Immature natural killer cell (primary cell): ENCODE measurements at regions not wholly inside any gene's neighbourhood (a gene's known extent, or its start where the extent isn't known, plus 50 kb on each side); places are given as distances from the start of the nearest gene placed in this dataset.

ENCODE experiments used
- DNase-seq, 3 donors: peaks; one replicate each; pipeline ENCODE4 v3.0.0; 2022; ENCODE audit warnings: mixed read lengths in 1 of 3
- H3K27ac Mint-ChIP-seq, 6 donors: one replicate each; pipeline ENCODE4 v1.8.0; 2020; ENCODE audit warnings: mixed read lengths in 6 of 6, mild to moderate bottlenecking in 5 of 6, inconsistent platforms in 4 of 6, moderate library complexity in 3 of 6
- H3K27me3 Mint-ChIP-seq, 3 donors: one replicate each; pipeline ENCODE4 v1.8.0; 2020 to 2021; ENCODE audit warnings: low read depth in 3 of 3, mild to moderate bottlenecking in 3 of 3, mixed read lengths in 3 of 3, moderate library complexity in 3 of 3, inconsistent platforms in 1 of 3
- H3K36me3 Mint-ChIP-seq, 3 donors: one replicate each; pipeline ENCODE4 v1.8.0; 2020; ENCODE audit warnings: mixed read lengths in 3 of 3, inconsistent platforms in 2 of 3, mild to moderate bottlenecking in 2 of 3
- H3K4me1 Mint-ChIP-seq, 2 donors: one replicate each; pipeline ENCODE4 v1.8.0; 2020; ENCODE audit warnings: inconsistent platforms in 2 of 2, mild to moderate bottlenecking in 2 of 2, mixed read lengths in 2 of 2, moderate library complexity in 1 of 2
- H3K4me3 Mint-ChIP-seq, 5 donors: one replicate each; pipeline ENCODE4 v1.8.0; 2020; ENCODE audit warnings: mild to moderate bottlenecking in 5 of 5, mixed read lengths in 5 of 5, inconsistent platforms in 3 of 5, moderate library complexity in 3 of 5
- H3K9me3 Mint-ChIP-seq, 6 donors: one replicate each; pipeline ENCODE4 v1.8.0; 2020; ENCODE audit warnings: mild to moderate bottlenecking in 6 of 6, mixed read lengths in 6 of 6, inconsistent platforms in 4 of 6, moderate library complexity in 3 of 6

- no peak overlapping the region for H3K4me3 Mint-ChIP-seq
- peaks cover 0 to 2% (median under 1%) of the 10 kb centered on the region in 6 donors for H3K9me3 Mint-ChIP-seq
- no peak for DNase-seq
- H3K27ac Mint-ChIP-seq, result peak overlapping the region in 1 of 6 donors; percentile 2
- peaks cover 0 to 8% (median 2%) of the 10 kb centered on the region in 3 donors for H3K27me3 Mint-ChIP-seq
- no peaks in the 10 kb centered on the region for H3K36me3 Mint-ChIP-seq
- H3K4me1 Mint-ChIP-seq, result no peaks in the 10 kb centered on the region
Measured at GRCh38 chr12:58443273-58443980, 476.9 kb downstream of the LRIG3 start.

GRCh38 chr12:58443981-58444371, 476.3 kb downstream of the LRIG3 start:
- H3K9me3 Mint-ChIP-seq, result peaks cover 0 to 2% (median 2%) of the 10 kb centered on the region in 6 donors
- peaks cover 0 to 8% (median 2%) of the 10 kb centered on the region in 3 donors for H3K27me3 Mint-ChIP-seq
- H3K36me3 Mint-ChIP-seq, result no peaks in the 10 kb centered on the region
- no peak overlapping the region for H3K4me3 Mint-ChIP-seq
- no peaks in the 10 kb centered on the region for H3K4me1 Mint-ChIP-seq
- no peak for DNase-seq
- H3K27ac Mint-ChIP-seq, result no peak overlapping the region

- no peak overlapping the region for H3K27ac Mint-ChIP-seq
- H3K27me3 Mint-ChIP-seq, result peaks cover 0 to 10% (median 2%) of the 10 kb centered on the region in 3 donors
- H3K4me1 Mint-ChIP-seq, result no peaks in the 10 kb centered on the region
- DNase-seq, result no peak
- no peaks in the 10 kb centered on the region for H3K36me3 Mint-ChIP-seq
- peaks cover 0 to 14% (median 0%) of the 10 kb centered on the region in 6 donors for H3K9me3 Mint-ChIP-seq
- H3K4me3 Mint-ChIP-seq, result no peak overlapping the region
Measured at GRCh38 chr12:58450868-58451482, 469.3 kb downstream of the LRIG3 start.

GRCh38 chr12:58452546-58452945, 467.8 kb downstream of the LRIG3 start:
- Mint-ChIP-seq H3K36me3 (no peaks in the 10 kb centered on the region), H3K4me3 (no peak overlapping the region), H3K27me3 (peaks cover 0 to 9% (median 2%) of the 10 kb centered on the region in 3 donors), H3K4me1 (no peaks in the 10 kb centered on the region), H3K9me3 (peaks cover 0 to 14% (median 0%) of the 10 kb centered on the region in 6 donors), H3K27ac (no peak overlapping the region)
- no peak for DNase-seq

- no peak for DNase-seq
- Mint-ChIP-seq H3K27me3 (peaks cover 0 to 5% (median 0%) of the 10 kb centered on the region in 3 donors), H3K4me3 (no peak overlapping the region), H3K9me3 (peaks cover 0 to 14% (median 0%) of the 10 kb centered on the region in 6 donors), H3K27ac (no peak overlapping the region), H3K36me3 (no peaks in the 10 kb centered on the region), H3K4me1 (no peaks in the 10 kb centered on the region)
Measured at GRCh38 chr12:58453306-58453705, 467.0 kb downstream of the LRIG3 start.

GRCh38 chr12:58455136-58455535, 465.2 kb downstream of the LRIG3 start:
- peaks cover 0 to 7% (median 0%) of the 10 kb centered on the region in 3 donors for H3K27me3 Mint-ChIP-seq
- DNase-seq, result no peak
- peaks cover 0 to 6% (median 3%) of the 10 kb centered on the region in 6 donors for H3K9me3 Mint-ChIP-seq
- H3K4me1 Mint-ChIP-seq, result no peaks in the 10 kb centered on the region
- H3K4me3 Mint-ChIP-seq, result no peak overlapping the region
- H3K27ac Mint-ChIP-seq, result no peak overlapping the region
- no peaks in the 10 kb centered on the region for H3K36me3 Mint-ChIP-seq

- Mint-ChIP-seq H3K36me3 (no peaks in the 10 kb centered on the region), H3K27me3 (peaks cover 0 to 7% (median 0%) of the 10 kb centered on the region in 3 donors), H3K4me3 (no peak overlapping the region), H3K9me3 (peaks cover 0 to 7% (median 3%) of the 10 kb centered on the region in 6 donors), H3K4me1 (no peaks in the 10 kb centered on the region), H3K27ac (no peak overlapping the region)
- no peak for DNase-seq
Measured at GRCh38 chr12:58458102-58458501, 462.2 kb downstream of the LRIG3 start.

GRCh38 chr12:58459191-58459590, 461.1 kb downstream of the LRIG3 start:
- Mint-ChIP-seq H3K4me3 (no peak overlapping the region), H3K27me3 (peaks cover 0 to 7% (median 0%) of the 10 kb centered on the region in 3 donors), H3K9me3 (peaks cover 0 to 7% (median 3%) of the 10 kb centered on the region in 6 donors), H3K4me1 (no peaks in the 10 kb centered on the region), H3K36me3 (no peaks in the 10 kb centered on the region), H3K27ac (no peak overlapping the region)
- DNase-seq, result no peak

- Mint-ChIP-seq H3K9me3 (peaks cover 2 to 29% (median 9%) of the 10 kb centered on the region in 6 donors), H3K27me3 (peaks cover 2 to 6% (median 3%) of the 10 kb centered on the region in 3 donors), H3K4me3 (no peak overlapping the region), H3K4me1 (no peaks in the 10 kb centered on the region), H3K36me3 (no peaks in the 10 kb centered on the region), H3K27ac (no peak overlapping the region)
- DNase-seq, result no peak
Measured at GRCh38 chr12:58463051-58463450, 457.3 kb downstream of the LRIG3 start.

- peaks cover 2 to 28% (median 10%) of the 10 kb centered on the region in 6 donors for H3K9me3 Mint-ChIP-seq
- H3K4me1 Mint-ChIP-seq, result no peaks in the 10 kb centered on the region
- H3K4me3 Mint-ChIP-seq, result no peak overlapping the region
- no peak for DNase-seq
- no peak overlapping the region for H3K27ac Mint-ChIP-seq
- H3K27me3 Mint-ChIP-seq, result peaks cover 2 to 3% (median 3%) of the 10 kb centered on the region in 3 donors
- no peaks in the 10 kb centered on the region for H3K36me3 Mint-ChIP-seq
Measured at GRCh38 chr12:58465418-58465817, 454.9 kb downstream of the LRIG3 start.

- peaks cover 2 to 3% (median 2%) of the 10 kb centered on the region in 3 donors for H3K27me3 Mint-ChIP-seq
- H3K9me3 Mint-ChIP-seq, result peaks cover 0 to 23% (median 10%) of the 10 kb centered on the region in 6 donors
- no peaks in the 10 kb centered on the region for H3K4me1 Mint-ChIP-seq
- H3K27ac Mint-ChIP-seq, result no peak overlapping the region
- H3K4me3 Mint-ChIP-seq, result no peak overlapping the region
- H3K36me3 Mint-ChIP-seq, result no peaks in the 10 kb centered on the region
- DNase-seq, result no peak
Measured at GRCh38 chr12:58470266-58471010, 449.9 kb downstream of the LRIG3 start.

GRCh38 chr12:58479401-58479800, 440.9 kb downstream of the LRIG3 start:
- no peak for DNase-seq
- H3K4me1 Mint-ChIP-seq, result no peaks in the 10 kb centered on the region
- H3K9me3 Mint-ChIP-seq, result peaks cover 0 to 6% (median 3%) of the 10 kb centered on the region in 6 donors
- H3K27me3 Mint-ChIP-seq, result peaks cover 0 to 3% (median 0%) of the 10 kb centered on the region in 3 donors
- H3K27ac Mint-ChIP-seq, result no peak overlapping the region
- H3K4me3 Mint-ChIP-seq, result no peak overlapping the region
- no peaks in the 10 kb centered on the region for H3K36me3 Mint-ChIP-seq

- Mint-ChIP-seq H3K27me3 (peaks cover 0 to 3% (median 0%) of the 10 kb centered on the region in 3 donors), H3K9me3 (peaks cover 0 to 6% (median 2%) of the 10 kb centered on the region in 6 donors), H3K36me3 (no peaks in the 10 kb centered on the region), H3K27ac (no peak overlapping the region), H3K4me1 (no peaks in the 10 kb centered on the region), H3K4me3 (no peak overlapping the region)
- no peak for DNase-seq
Measured at GRCh38 chr12:58481811-58482210, 438.5 kb downstream of the LRIG3 start.

- Mint-ChIP-seq H3K27ac (no peak overlapping the region), H3K4me1 (no peaks in the 10 kb centered on the region), H3K36me3 (no peaks in the 10 kb centered on the region), H3K27me3 (peaks cover 0 to 2% (median 0%) of the 10 kb centered on the region in 3 donors), H3K9me3 (peaks cover 0 to 6% (median 0%) of the 10 kb centered on the region in 6 donors), H3K4me3 (no peak overlapping the region)
- DNase-seq, result no peak
Measured at GRCh38 chr12:58487255-58487654, 433.0 kb downstream of the LRIG3 start.
